Trophoblast cell (in vitro differentiated cells and primary cell): ENCODE measurements at regions not wholly inside any gene's neighbourhood (a gene's known extent, or its start where the extent isn't known, plus 50 kb on each side); places are given as distances from the start of the nearest gene placed in this dataset.
A peak's percentile ranks its signal among the peaks of the same experiment; 100 is the strongest.

ENCODE experiments used
- DNase-seq, 2 donors: peaks; one replicate each; pipeline ENCODE4 v3.0.0-alpha.2; 2016
- H2AFZ ChIP-seq: 2 replicates; pipeline ENCODE4 v1.6.1; 2013; ENCODE audit warnings: low read length, moderate library complexity, mild to moderate bottlenecking; ENCODE audit not compliant: insufficient read depth, poor library complexity
- H2AK5ac ChIP-seq: 2 replicates; pipeline ENCODE4 v1.6.1; 2013; ENCODE audit warnings: mild to moderate bottlenecking, low read length
- H2BK120ac ChIP-seq: 2 replicates; pipeline ENCODE4 v1.6.1; 2013; ENCODE audit warnings: low read length, mild to moderate bottlenecking, moderate library complexity; ENCODE audit not compliant: insufficient read depth, poor library complexity
- H2BK12ac ChIP-seq: 2 replicates; pipeline ENCODE4 v1.6.1; 2013; ENCODE audit warnings: mild to moderate bottlenecking, low read length, moderate library complexity
- H2BK5ac ChIP-seq: 2 replicates; pipeline ENCODE4 v1.6.1; 2013; ENCODE audit warnings: low read length, low read depth, moderate library complexity, mild to moderate bottlenecking; ENCODE audit not compliant: poor library complexity
- H3K14ac ChIP-seq: 2 replicates; pipeline ENCODE4 v1.6.1; 2013; ENCODE audit warnings: mild to moderate bottlenecking, low read length
- H3K18ac ChIP-seq: 2 replicates; pipeline ENCODE4 v1.6.1; 2013; ENCODE audit warnings: mild to moderate bottlenecking, low read length
- H3K23ac ChIP-seq: 2 replicates; pipeline ENCODE4 v1.6.1; 2013; ENCODE audit warnings: low read length
- H3K27ac ChIP-seq: 2 replicates; pipeline ENCODE4 v1.5.1; 2013; ENCODE audit warnings: low read depth, mild to moderate bottlenecking, inconsistent platforms, low read length, moderate library complexity
- H3K27me3 ChIP-seq: 2 replicates; pipeline ENCODE4 v1.6.1; 2013; ENCODE audit warnings: inconsistent platforms, mild to moderate bottlenecking, low read length, moderate library complexity; ENCODE audit not compliant: insufficient read depth
- H3K36me3 ChIP-seq, 2 experiments: 1 replicate in 1 of 2; 2 replicates in 1 of 2; pipeline ENCODE4 v1.6.1; 2013; ENCODE audit warnings: low read length in 2 of 2, mild to moderate bottlenecking in 2 of 2, moderate library complexity in 1 of 2; ENCODE audit not compliant: insufficient read depth in 2 of 2, control insufficient read depth in 1 of 2
- H3K4ac ChIP-seq: 2 replicates; pipeline ENCODE4 v1.6.1; 2013; ENCODE audit warnings: low read depth, mild to moderate bottlenecking, low read length, moderate library complexity
- H3K4me1 ChIP-seq, 2 experiments: 1 replicate in 1 of 2; 2 replicates in 1 of 2; pipeline ENCODE4 v1.6.1; 2013; ENCODE audit warnings: low read length in 2 of 2, mild to moderate bottlenecking in 2 of 2, moderate library complexity in 1 of 2; ENCODE audit not compliant: insufficient read depth in 2 of 2, control insufficient read depth in 1 of 2
- H3K4me2 ChIP-seq: 2 replicates; pipeline ENCODE4 v1.6.1; 2013; ENCODE audit warnings: inconsistent platforms, mild to moderate bottlenecking, low read length, moderate library complexity
- H3K4me3 ChIP-seq: 2 replicates; pipeline ENCODE4 v1.5.1; 2013; ENCODE audit warnings: mild to moderate bottlenecking, low read depth, low read length, inconsistent platforms
- H3K79me1 ChIP-seq: one replicate; pipeline ENCODE4 v1.6.1; 2013; ENCODE audit warnings: low read length
- H3K79me2 ChIP-seq: 2 replicates; pipeline ENCODE4 v1.6.1; 2013; ENCODE audit warnings: low read length, mild to moderate bottlenecking; ENCODE audit not compliant: control insufficient read depth, insufficient read depth, poor library complexity
- H3K9ac ChIP-seq: 2 replicates; pipeline ENCODE4 v1.6.1; 2013; ENCODE audit warnings: mild to moderate bottlenecking, low read length
- H3K9me3 ChIP-seq: 2 replicates; pipeline ENCODE4 v1.6.1; 2013; ENCODE audit warnings: low read depth, mild to moderate bottlenecking, control low read depth, inconsistent platforms, low read length; ENCODE audit not compliant: insufficient read depth
- H4K12ac ChIP-seq: 2 replicates; pipeline ENCODE4 v1.6.1; 2013; ENCODE audit warnings: low read depth, mild to moderate bottlenecking, low read length, moderate library complexity
- H4K8ac ChIP-seq: 2 replicates; pipeline ENCODE4 v1.6.1; 2013; ENCODE audit warnings: low read depth, mild to moderate bottlenecking, low read length, moderate library complexity
- H4K91ac ChIP-seq: one replicate; pipeline ENCODE4 v1.6.1; 2013; ENCODE audit warnings: low read depth, mild to moderate bottlenecking, low read length, moderate library complexity
- WGBS: extraction: QIAGEN DNeasy Blood & Tissue Kit; methylation state at CpG from one replicate; pipeline ENCODE4 v1.1.7; 2013; ENCODE audit warnings: missing lambda C conversion rate; ENCODE audit not compliant: insufficient read length, insufficient coverage; ENCODE audit errors: extremely low coverage; 5-methylcytosine and 5-hydroxymethylcytosine counted together

DNA sequence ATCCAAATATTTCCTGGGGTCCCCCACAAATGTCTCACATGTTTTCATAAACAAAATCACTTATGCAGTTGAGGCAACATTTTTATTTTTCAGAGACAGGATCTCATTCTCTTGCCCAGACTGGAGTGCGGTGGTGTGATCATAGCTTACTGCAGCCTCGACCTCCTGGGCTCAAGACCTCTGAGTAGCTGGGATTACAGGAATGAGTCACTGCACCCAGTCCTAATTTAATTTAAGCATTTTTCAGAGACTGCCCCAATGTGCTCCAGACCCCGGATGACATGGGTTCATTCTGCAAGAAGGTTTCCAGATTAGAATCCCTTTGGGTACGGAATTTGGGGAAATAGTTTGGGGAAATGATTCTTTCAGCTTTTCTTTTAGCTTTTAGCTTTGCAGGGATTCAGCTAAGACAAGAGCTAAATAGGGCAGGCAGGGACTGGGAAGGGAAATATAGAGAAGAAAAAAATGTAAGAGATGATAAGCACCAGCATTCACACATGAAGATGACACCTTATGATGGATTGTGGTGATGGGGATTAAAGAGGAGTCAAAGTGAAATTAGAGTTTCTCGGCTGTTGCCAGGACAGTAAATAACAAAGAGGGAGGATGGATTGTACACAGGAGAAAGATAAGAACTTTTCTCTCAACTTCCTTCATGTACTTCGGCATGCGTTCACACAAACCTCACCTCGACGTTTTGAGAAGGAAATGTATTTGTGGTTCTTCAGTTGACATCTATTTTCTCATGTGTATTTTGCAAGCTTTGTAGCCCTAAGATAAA, 169.4 kb upstream of the TAB2 start:
- Histone ChIP-seq H3K23ac (no peak overlapping the region), H3K9me3 (no peaks in the 10 kb centered on the region), H3K27me3 (no peaks in the 10 kb centered on the region), H3K9ac (no peak overlapping the region), H3K4me2 (no peak overlapping the region), H4K12ac (no peak overlapping the region), H2BK12ac (no peak overlapping the region), H4K8ac (no peak overlapping the region), H2BK120ac (no peak overlapping the region), H3K27ac (no peak overlapping the region), H3K4me3 (no peak overlapping the region), H2BK5ac (no peak overlapping the region), H2AK5ac (no peak overlapping the region), H3K36me3 (no peaks in the 10 kb centered on the region), H3K4ac (no peak overlapping the region), H3K18ac (no peak overlapping the region), H4K91ac (no peak overlapping the region), H3K79me1 (no peaks in the 10 kb centered on the region), H3K79me2 (no peaks in the 10 kb centered on the region), H2AFZ (no peak overlapping the region), H3K14ac (no peak overlapping the region), H3K4me1 (no peaks in the 10 kb centered on the region)
- DNase-seq, result peak; percentile 30 to 79
- no CpG with 5 or more reads among the region's 9 CpGs for WGBS

DNA sequence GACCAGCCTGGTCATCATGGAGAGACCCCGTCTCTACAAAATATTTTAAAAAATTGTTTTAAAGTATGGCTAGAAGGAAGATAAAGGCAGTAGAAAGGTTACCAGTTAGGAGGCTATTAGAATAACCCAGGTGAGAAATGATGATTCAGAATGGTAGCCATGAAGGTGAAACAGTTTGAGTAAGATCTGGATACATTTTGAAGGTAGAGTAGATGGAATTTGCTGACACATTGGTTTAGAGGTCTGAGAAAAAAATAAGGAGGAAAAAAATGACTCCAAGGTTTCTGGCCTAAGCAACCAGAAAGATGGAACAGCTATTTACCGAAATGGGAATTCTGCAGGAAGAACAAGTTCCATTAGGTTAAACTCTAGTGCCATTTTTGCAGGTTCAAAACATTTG, 167.9 kb upstream of the TAB2 start:
- Histone ChIP-seq H3K4me2 (no peak overlapping the region), H3K14ac (no peak overlapping the region), H3K36me3 (no peaks in the 10 kb centered on the region), H3K4me3 (no peak overlapping the region), H3K18ac (no peak overlapping the region), H2BK12ac (no peak overlapping the region), H3K23ac (no peak overlapping the region), H2AFZ (no peak overlapping the region), H2BK120ac (no peak overlapping the region), H4K91ac (no peak overlapping the region), H4K12ac (no peak overlapping the region), H3K9ac (no peak overlapping the region), H3K27me3 (no peaks in the 10 kb centered on the region), H3K4ac (no peak overlapping the region), H4K8ac (no peak overlapping the region), H3K79me2 (no peaks in the 10 kb centered on the region), H3K27ac (no peak overlapping the region), H3K9me3 (no peaks in the 10 kb centered on the region), H3K4me1 (no peaks in the 10 kb centered on the region), H3K79me1 (no peaks in the 10 kb centered on the region), H2AK5ac (no peak overlapping the region), H2BK5ac (no peak overlapping the region)
- no peak for DNase-seq
- WGBS, result no CpG with 5 or more reads among the region's 2 CpGs

DNA sequence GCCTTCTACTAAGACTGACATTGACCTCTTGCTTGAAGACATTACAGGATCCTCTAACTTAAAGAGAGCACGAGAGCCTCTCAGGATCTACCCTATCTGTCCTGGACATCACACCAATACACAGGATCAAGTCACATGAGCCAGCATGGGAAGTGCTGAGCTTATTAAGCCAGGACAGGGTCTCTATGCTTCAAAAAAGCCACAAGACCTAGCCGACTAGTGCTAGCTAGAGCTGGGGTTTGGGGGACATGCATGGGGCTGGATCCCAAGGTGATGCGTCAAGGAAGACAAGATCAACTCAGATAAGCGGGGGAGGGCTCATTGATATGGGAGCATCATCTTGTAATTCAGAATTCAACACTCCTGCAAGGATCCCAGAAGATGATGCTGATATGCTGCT, 167.2 kb upstream of the TAB2 start:
- Histone ChIP-seq H3K23ac (no peak overlapping the region), H3K18ac (no peak overlapping the region), H3K79me1 (no peaks in the 10 kb centered on the region)

DNA sequence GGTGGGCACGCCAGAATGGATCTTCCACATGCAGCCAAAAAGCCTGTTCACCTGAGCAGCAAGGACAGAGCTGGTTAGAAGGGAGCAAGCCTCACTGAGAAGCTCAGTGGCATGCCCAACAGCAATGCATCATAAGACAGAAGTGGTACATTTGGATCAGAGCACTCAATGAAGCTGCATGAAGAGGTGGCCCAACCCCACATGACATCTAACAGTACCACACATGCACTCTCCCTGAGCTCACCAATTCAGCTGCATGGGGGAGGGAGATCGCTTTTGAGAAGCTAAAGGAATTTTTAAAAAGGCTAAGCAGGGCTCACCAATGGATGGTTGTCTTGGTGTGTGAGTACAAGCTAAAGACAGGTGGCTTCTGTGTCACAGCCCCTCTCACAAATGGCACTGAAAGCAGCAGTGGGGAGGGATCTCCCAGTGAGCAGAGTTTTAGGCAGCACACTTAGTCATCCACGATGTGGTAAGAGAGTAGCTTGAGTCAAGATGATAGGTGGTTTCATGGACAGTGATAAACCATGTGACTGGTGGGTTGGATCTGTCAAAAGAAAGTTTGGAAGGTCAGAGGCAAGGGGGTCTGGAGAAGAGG, 166.6 kb upstream of the TAB2 start:
- no peaks in the 10 kb centered on the region for H3K27me3 ChIP-seq
- no peak for DNase-seq
- H2BK12ac ChIP-seq, result no peak overlapping the region
- no peak overlapping the region for H3K4ac ChIP-seq
- H4K12ac ChIP-seq, result no peak overlapping the region
- H3K9me3 ChIP-seq, result no peaks in the 10 kb centered on the region
- H3K4me2 ChIP-seq, result no peak overlapping the region
- H3K79me2 ChIP-seq, result no peaks in the 10 kb centered on the region
- H3K79me1 ChIP-seq, result no peaks in the 10 kb centered on the region
- no peak overlapping the region for H3K18ac ChIP-seq
- H2BK120ac ChIP-seq, result no peak overlapping the region
- H3K36me3 ChIP-seq, result no peaks in the 10 kb centered on the region
- H3K4me3 ChIP-seq, result no peak overlapping the region
- H2AFZ ChIP-seq, result no peak overlapping the region
- no peak overlapping the region for H3K9ac ChIP-seq
- H3K23ac ChIP-seq, result no peak overlapping the region
- H2BK5ac ChIP-seq, result no peak overlapping the region
- H4K91ac ChIP-seq, result no peak overlapping the region
- WGBS, result no CpG with 5 or more reads among the region's 3 CpGs
- no peaks in the 10 kb centered on the region for H3K4me1 ChIP-seq
- H4K8ac ChIP-seq, result no peak overlapping the region
- H2AK5ac ChIP-seq, result no peak overlapping the region
- H3K14ac ChIP-seq, result no peak overlapping the region
- no peak overlapping the region for H3K27ac ChIP-seq

More for the DNA sequence above, 167.2 kb upstream of the TAB2 start:
- no CpG with 5 or more reads among the region's 4 CpGs for WGBS
- no peak overlapping the region for H2AFZ ChIP-seq
- H3K27me3 ChIP-seq, result no peaks in the 10 kb centered on the region
- H3K79me2 ChIP-seq, result no peaks in the 10 kb centered on the region
- no peak overlapping the region for H4K12ac ChIP-seq
- H3K4me2 ChIP-seq, result no peak overlapping the region
- no peaks in the 10 kb centered on the region for H3K4me1 ChIP-seq
- H3K27ac ChIP-seq, result no peak overlapping the region
- H3K14ac ChIP-seq, result no peak overlapping the region
- no peak overlapping the region for H4K8ac ChIP-seq
- H2AK5ac ChIP-seq, result no peak overlapping the region
- H4K91ac ChIP-seq, result no peak overlapping the region
- no peak overlapping the region for H2BK120ac ChIP-seq
- no peak overlapping the region for H3K4me3 ChIP-seq
- no peaks in the 10 kb centered on the region for H3K9me3 ChIP-seq
- H2BK5ac ChIP-seq, result no peak overlapping the region
- H3K36me3 ChIP-seq, result no peaks in the 10 kb centered on the region
- H3K4ac ChIP-seq, result no peak overlapping the region
- no peak overlapping the region for H2BK12ac ChIP-seq
- DNase-seq, result no peak
- no peak overlapping the region for H3K9ac ChIP-seq
